AG09309 (cell line): ENCODE measurements at regions not wholly inside any gene's neighbourhood (a gene's known extent, or its start where the extent isn't known, plus 50 kb on each side); places are given as distances from the start of the nearest gene placed in this dataset.
A peak's percentile ranks its signal among the peaks of the same experiment; 100 is the strongest.

Experiments
- DNase-seq: peaks from one replicate; pipeline ENCODE4 v3.0.0-alpha.2; 2010; ENCODE audit warnings: low read depth
- H3K4me3 ChIP-seq: 2 replicates; pipeline ENCODE4 v1.5.1; 2011; ENCODE audit warnings: mild to moderate bottlenecking, low read depth, low read length, moderate library complexity; ENCODE audit not compliant: control insufficient read depth
- CTCF ChIP-seq: IDR thresholded peaks from 2 replicates; pipeline ENCODE4 v1.5.1; 2011; ENCODE audit warnings: mild to moderate bottlenecking, low read depth, low read length, inconsistent platforms; ENCODE audit not compliant: insufficient read depth, control insufficient read depth; ENCODE audit errors: missing control alignments

- no peak for DNase-seq
- no peak for TF ChIP-seq CTCF
Observed at GRCh38 chr4:125714049-125714448, 399.3 kb downstream of the FAT4 start.

GRCh38 chr4:125714845-125715244, 400.1 kb downstream of the FAT4 start:
- no peak for DNase-seq
- no peak for TF ChIP-seq CTCF
- no peak overlapping the region for H3K4me3 ChIP-seq

More at GRCh38 chr4:125714049-125714448, 399.3 kb downstream of the FAT4 start:
- H3K4me3 ChIP-seq = no peak overlapping the region

- DNase-seq = no peak
- TF ChIP-seq CTCF = no peak
- H3K4me3 ChIP-seq = no peak overlapping the region
Observed at GRCh38 chr4:125719987-125720386, 405.2 kb downstream of the FAT4 start.

GRCh38 chr4:125722009-125722408, 407.3 kb downstream of the FAT4 start:
- no peak for DNase-seq
- no peak for TF ChIP-seq CTCF
- H3K4me3 ChIP-seq = no peak overlapping the region

- no peak overlapping the region for H3K4me3 ChIP-seq
- no peak for DNase-seq
- no peak for TF ChIP-seq CTCF
Observed at GRCh38 chr4:125725957-125726525, 411.3 kb downstream of the FAT4 start.

- H3K4me3 ChIP-seq = no peak overlapping the region
- no peak for DNase-seq
- no peak for TF ChIP-seq CTCF
Observed at GRCh38 chr4:125727931-125728330, 413.2 kb downstream of the FAT4 start.

- no peak for TF ChIP-seq CTCF
- H3K4me3 ChIP-seq = no peak overlapping the region
- DNase-seq = peak; percentile 83
Observed at GRCh38 chr4:125728568-125728967, 413.8 kb downstream of the FAT4 start.
